ENCODE measurements at regions not wholly inside any gene's neighbourhood (a gene's known extent, or its start where the extent isn't known, plus 50 kb on each side); places are given as distances from the start of the nearest gene placed in this dataset.

DNA sequence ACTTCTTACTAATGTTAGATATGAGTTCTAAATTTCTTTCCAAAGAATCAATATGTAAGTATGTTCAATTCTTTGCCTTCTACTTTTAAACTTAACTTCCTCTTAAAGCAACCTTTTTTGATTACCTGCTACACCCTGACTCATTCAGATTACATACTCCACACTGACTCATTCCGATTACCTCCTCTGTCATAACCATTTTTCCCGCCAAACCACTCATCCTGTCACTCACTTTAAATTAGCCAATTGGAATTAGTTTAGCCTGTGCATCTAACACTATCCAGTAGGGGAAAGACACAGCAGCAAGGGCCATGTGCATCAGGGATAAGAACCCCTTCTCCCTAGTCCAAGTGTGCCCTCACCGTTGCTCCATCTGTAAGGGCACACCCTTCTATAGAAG lies 815.5 kb downstream of the BRINP3 start:
- TF ChIP-seq, protein P1, sequence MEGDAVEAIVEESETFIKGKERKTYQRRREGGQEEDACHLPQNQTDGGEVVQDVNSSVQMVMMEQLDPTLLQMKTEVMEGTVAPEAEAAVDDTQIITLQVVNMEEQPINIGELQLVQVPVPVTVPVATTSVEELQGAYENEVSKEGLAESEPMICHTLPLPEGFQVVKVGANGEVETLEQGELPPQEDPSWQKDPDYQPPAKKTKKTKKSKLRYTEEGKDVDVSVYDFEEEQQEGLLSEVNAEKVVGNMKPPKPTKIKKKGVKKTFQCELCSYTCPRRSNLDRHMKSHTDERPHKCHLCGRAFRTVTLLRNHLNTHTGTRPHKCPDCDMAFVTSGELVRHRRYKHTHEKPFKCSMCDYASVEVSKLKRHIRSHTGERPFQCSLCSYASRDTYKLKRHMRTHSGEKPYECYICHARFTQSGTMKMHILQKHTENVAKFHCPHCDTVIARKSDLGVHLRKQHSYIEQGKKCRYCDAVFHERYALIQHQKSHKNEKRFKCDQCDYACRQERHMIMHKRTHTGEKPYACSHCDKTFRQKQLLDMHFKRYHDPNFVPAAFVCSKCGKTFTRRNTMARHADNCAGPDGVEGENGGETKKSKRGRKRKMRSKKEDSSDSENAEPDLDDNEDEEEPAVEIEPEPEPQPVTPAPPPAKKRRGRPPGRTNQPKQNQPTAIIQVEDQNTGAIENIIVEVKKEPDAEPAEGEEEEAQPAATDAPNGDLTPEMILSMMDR (conservative IDR thresholded peaks at IDR 0.05): no peak
- no peak for TF ChIP-seq EZH2 (IDR thresholded peaks at IDR 0.05; ENCODE audit: low read depth)

Measured in PC-9 (cell line).